Mucosa of rectum (tissue), 2 donors: ENCODE measurements at regions not wholly inside any gene's neighbourhood (a gene's known extent, or its start where the extent isn't known, plus 50 kb on each side); places are given as distances from the start of the nearest gene placed in this dataset.

Experiments used
- H3K27ac ChIP-seq, 2 donors: one replicate each; pipeline ENCODE4 v1.7.0; 2013; ENCODE audit warnings: inconsistent platforms in 2 of 2, low read depth in 2 of 2, low read length in 2 of 2
- H3K27me3 ChIP-seq, 2 donors: one replicate each; pipeline ENCODE4 v1.7.0; 2013; ENCODE audit warnings: low read length in 2 of 2; ENCODE audit not compliant: control insufficient read depth in 2 of 2, insufficient read depth in 2 of 2
- H3K36me3 ChIP-seq, 2 donors: one replicate each; pipeline ENCODE4 v1.7.0; 2013; ENCODE audit warnings: low read length in 2 of 2; ENCODE audit not compliant: control insufficient read depth in 2 of 2, insufficient read depth in 2 of 2
- H3K4me1 ChIP-seq, 2 donors: one replicate each; pipeline ENCODE4 v1.7.0; 2013; ENCODE audit warnings: low read length in 2 of 2, mild to moderate bottlenecking in 1 of 2; ENCODE audit not compliant: control insufficient read depth in 2 of 2, insufficient read depth in 2 of 2
- H3K4me3 ChIP-seq, 2 donors: one replicate each; pipeline ENCODE4 v1.7.0; 2013; ENCODE audit warnings: low read length in 2 of 2
- H3K9ac ChIP-seq, 2 donors: one replicate each; pipeline ENCODE4 v1.7.0; 2013; ENCODE audit warnings: low read length in 2 of 2, low read depth in 1 of 2, mild to moderate bottlenecking in 1 of 2
- H3K9me3 ChIP-seq, 2 donors: one replicate each; pipeline ENCODE4 v1.7.0; 2013; ENCODE audit warnings: low read length in 2 of 2; ENCODE audit not compliant: control insufficient read depth in 2 of 2
- donor health status: healthy.
- donor health status: Normal muscosa, but diverticular disease.

GRCh38 chr12:87775784-87776183 is 253.4 kb downstream of the C12orf50 start:
- H3K27ac ChIP-seq = no peak overlapping the region
- H3K36me3 ChIP-seq = no peaks in the 10 kb centered on the region
- no peaks in the 10 kb centered on the region for H3K9me3 ChIP-seq
- H3K4me3 ChIP-seq = no peak overlapping the region
- no peak overlapping the region for H3K9ac ChIP-seq
- no peaks in the 10 kb centered on the region for H3K4me1 ChIP-seq
- H3K27me3 ChIP-seq = no peaks in the 10 kb centered on the region

GRCh38 chr12:87775051-87775450 is 254.2 kb downstream of the C12orf50 start:
- Histone ChIP-seq H3K9ac (no peak overlapping the region), H3K36me3 (no peaks in the 10 kb centered on the region), H3K27ac (no peak overlapping the region), H3K9me3 (no peaks in the 10 kb centered on the region), H3K4me3 (no peak overlapping the region), H3K4me1 (no peaks in the 10 kb centered on the region), H3K27me3 (no peaks in the 10 kb centered on the region)

DNA sequence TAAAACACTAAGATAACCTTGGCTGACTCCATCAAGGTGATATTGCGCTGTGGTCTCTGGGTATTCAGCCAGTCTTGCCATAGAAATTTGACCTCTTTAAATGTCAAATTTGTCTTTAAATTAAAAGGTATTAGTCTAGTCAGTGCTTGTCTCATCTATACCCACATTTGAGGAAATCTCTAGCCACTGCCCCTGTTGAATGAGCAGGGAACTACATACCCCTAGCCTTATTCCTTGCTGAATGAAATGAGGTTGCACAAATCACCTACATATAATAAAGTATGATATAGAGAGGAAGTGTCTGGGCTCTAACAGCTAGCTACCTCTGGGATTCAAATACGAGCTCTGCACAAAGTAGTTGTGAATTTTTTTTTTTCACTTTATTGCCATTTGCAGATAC is 256.8 kb downstream of the C12orf50 start:
- no peak overlapping the region for H3K27ac ChIP-seq
- H3K9ac ChIP-seq = no peak overlapping the region
- no peaks in the 10 kb centered on the region for H3K9me3 ChIP-seq
- no peak overlapping the region for H3K4me3 ChIP-seq
- H3K27me3 ChIP-seq = no peaks in the 10 kb centered on the region
- H3K36me3 ChIP-seq = no peaks in the 10 kb centered on the region
- no peaks in the 10 kb centered on the region for H3K4me1 ChIP-seq

- Histone ChIP-seq H3K27me3 (no peaks in the 10 kb centered on the region), H3K4me1 (no peaks in the 10 kb centered on the region), H3K27ac (no peak overlapping the region), H3K9me3 (no peaks in the 10 kb centered on the region), H3K36me3 (no peaks in the 10 kb centered on the region), H3K4me3 (no peak overlapping the region), H3K9ac (no peak overlapping the region)
Observed at GRCh38 chr12:87768501-87769287, 260.5 kb downstream of the C12orf50 start.

- no peak overlapping the region for H3K27ac ChIP-seq
- no peaks in the 10 kb centered on the region for H3K27me3 ChIP-seq
- no peak overlapping the region for H3K4me3 ChIP-seq
- H3K36me3 ChIP-seq = no peaks in the 10 kb centered on the region
- H3K4me1 ChIP-seq = no peaks in the 10 kb centered on the region
- H3K9ac ChIP-seq = no peak overlapping the region
- H3K9me3 ChIP-seq = no peaks in the 10 kb centered on the region
Observed at GRCh38 chr12:87766044-87766443, 263.2 kb downstream of the C12orf50 start.

GRCh38 chr12:87760943-87761342 is 268.3 kb downstream of the C12orf50 start:
- Histone ChIP-seq H3K4me3 (no peak overlapping the region), H3K4me1 (no peaks in the 10 kb centered on the region), H3K36me3 (no peaks in the 10 kb centered on the region), H3K9ac (no peak overlapping the region), H3K9me3 (no peaks in the 10 kb centered on the region), H3K27me3 (no peaks in the 10 kb centered on the region), H3K27ac (no peak overlapping the region)

- H3K27ac ChIP-seq = no peak overlapping the region
- no peaks in the 10 kb centered on the region for H3K9me3 ChIP-seq
- H3K9ac ChIP-seq = no peak overlapping the region
- no peaks in the 10 kb centered on the region for H3K36me3 ChIP-seq
- no peaks in the 10 kb centered on the region for H3K27me3 ChIP-seq
- no peak overlapping the region for H3K4me3 ChIP-seq
- no peaks in the 10 kb centered on the region for H3K4me1 ChIP-seq
Observed at GRCh38 chr12:87758271-87758670, 270.9 kb downstream of the C12orf50 start.

- Histone ChIP-seq H3K4me3 (no peak overlapping the region), H3K27me3 (no peaks in the 10 kb centered on the region), H3K9ac (no peak overlapping the region), H3K36me3 (no peaks in the 10 kb centered on the region), H3K27ac (no peak overlapping the region), H3K4me1 (no peaks in the 10 kb centered on the region), H3K9me3 (no peaks in the 10 kb centered on the region)
Observed at GRCh38 chr12:87756721-87757120, 272.5 kb downstream of the C12orf50 start.

DNA sequence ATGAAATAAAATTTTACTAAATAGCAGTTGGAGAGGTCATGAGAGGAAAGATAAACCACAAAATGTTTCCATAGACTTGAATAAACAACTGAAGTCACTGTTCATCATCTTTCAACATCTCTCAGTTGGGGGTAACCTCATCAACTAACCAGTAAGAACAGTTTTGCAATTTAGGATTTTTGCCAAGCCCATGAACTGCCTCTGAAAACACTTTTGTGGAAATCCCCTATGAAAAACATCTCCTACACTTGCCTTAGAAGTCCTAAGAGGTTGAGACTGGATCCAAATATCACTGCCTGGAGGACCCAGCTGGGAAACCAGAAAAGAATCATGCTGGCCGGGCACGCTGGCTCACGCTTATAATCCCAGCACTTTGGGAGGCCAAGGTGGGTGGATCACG is 273.1 kb downstream of the C12orf50 start:
- Histone ChIP-seq H3K36me3 (no peaks in the 10 kb centered on the region), H3K27ac (no peak overlapping the region), H3K4me3 (no peak overlapping the region), H3K27me3 (no peaks in the 10 kb centered on the region), H3K4me1 (no peaks in the 10 kb centered on the region), H3K9me3 (no peaks in the 10 kb centered on the region), H3K9ac (no peak overlapping the region)

DNA sequence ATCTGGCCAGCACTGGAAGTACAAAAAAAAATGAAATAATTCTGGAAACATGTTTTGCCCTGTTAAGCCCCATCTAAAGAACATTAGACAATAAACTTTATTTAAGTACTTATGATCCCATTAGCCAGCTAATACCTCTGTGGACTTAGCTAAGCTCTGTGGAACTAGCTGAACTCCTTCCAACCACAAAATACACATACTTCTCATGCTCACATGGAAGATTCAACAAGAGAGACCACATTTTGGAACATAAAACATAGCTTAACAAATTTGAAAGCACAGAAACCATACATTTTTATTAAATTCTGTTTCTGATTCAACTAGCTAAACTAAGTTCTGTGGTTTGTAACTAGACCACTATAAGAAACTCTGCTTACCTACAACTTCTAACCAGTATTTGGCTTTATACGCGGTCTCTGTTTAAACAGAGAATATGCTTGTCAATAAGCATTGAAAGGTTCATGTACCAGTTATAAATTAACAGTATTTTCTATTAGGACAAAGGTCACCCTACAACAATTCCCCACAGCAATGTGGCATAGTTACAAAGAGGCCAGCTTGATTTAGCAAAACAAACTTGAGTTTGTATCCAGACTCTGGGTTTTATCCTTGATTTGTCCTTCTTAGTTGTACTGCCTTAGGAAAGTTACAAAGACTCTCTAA is 300.1 kb downstream of the C12orf50 start:
- Histone ChIP-seq H3K36me3 (no peaks in the 10 kb centered on the region), H3K9me3 (no peaks in the 10 kb centered on the region), H3K27me3 (no peaks in the 10 kb centered on the region), H3K27ac (no peak overlapping the region), H3K4me1 (no peaks in the 10 kb centered on the region), H3K9ac (no peak overlapping the region), H3K4me3 (no peak overlapping the region)
